ENCODE measurements at regions not wholly inside any gene's neighbourhood (a gene's known extent, or its start where the extent isn't known, plus 50 kb on each side); places are given as distances from the start of the nearest gene placed in this dataset.

GRCh38 chr10:70967591-70968587 lies 79.5 kb upstream of the PCBD1 start:
- TF ChIP-seq, protein P1, sequence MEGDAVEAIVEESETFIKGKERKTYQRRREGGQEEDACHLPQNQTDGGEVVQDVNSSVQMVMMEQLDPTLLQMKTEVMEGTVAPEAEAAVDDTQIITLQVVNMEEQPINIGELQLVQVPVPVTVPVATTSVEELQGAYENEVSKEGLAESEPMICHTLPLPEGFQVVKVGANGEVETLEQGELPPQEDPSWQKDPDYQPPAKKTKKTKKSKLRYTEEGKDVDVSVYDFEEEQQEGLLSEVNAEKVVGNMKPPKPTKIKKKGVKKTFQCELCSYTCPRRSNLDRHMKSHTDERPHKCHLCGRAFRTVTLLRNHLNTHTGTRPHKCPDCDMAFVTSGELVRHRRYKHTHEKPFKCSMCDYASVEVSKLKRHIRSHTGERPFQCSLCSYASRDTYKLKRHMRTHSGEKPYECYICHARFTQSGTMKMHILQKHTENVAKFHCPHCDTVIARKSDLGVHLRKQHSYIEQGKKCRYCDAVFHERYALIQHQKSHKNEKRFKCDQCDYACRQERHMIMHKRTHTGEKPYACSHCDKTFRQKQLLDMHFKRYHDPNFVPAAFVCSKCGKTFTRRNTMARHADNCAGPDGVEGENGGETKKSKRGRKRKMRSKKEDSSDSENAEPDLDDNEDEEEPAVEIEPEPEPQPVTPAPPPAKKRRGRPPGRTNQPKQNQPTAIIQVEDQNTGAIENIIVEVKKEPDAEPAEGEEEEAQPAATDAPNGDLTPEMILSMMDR (IDR thresholded peaks at IDR 0.05) = no peak
- no peak for TF ChIP-seq ZFX (IDR thresholded peaks at IDR 0.05; ENCODE audit: borderline replicate concordance)
- H3K27ac ChIP-seq = no peak overlapping the region

DNA sequence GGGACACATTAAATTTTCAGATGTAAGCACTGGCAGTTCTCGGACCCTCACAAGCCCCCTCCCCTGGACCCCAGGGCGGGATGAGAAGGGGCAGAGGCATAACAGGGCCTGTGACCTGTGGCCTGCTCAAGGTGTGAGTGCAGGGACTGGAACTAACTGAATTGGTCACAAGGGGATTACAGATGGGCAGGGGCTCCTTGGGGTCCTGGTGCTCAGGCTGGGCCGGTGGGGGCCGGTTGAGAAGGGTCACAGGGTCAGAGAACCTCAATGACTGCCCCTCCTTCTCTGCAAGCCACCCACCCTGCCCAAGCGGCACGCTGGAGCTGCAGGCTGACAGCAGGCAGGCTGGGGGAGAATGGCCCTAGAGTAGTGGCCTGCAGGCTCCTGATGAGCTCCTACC lies 80.8 kb upstream of the PCBD1 start:
- TF ChIP-seq, protein P1 (IDR thresholded peaks at IDR 0.05) = no peak
- no peak overlapping the region for H3K27ac ChIP-seq

DNA sequence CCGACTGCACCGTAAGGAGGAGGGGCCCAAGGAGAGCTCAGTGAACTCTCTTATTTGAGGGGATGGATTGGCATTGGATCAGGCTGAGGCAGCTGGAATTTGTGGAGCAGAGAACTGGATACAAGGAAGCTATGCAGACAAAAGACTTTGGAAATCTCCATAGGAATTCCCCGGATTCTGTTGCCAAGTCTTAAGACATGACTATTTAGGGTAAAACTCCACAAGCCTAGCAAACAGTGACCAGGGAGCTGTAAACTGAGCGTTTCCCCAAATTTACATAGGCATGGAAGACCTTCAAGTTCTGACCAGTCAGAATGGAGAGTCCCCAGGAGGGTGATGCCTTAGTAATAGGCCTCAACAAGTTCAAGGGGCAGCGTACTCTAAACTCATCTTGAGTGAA lies 82.5 kb upstream of the PCBD1 start:
- no peak overlapping the region for H3K27ac ChIP-seq
- TF ChIP-seq ZFX (IDR thresholded peaks at IDR 0.05; ENCODE audit: borderline replicate concordance) = no peak
- TF ChIP-seq, protein P1 (IDR thresholded peaks at IDR 0.05) = no peak

DNA sequence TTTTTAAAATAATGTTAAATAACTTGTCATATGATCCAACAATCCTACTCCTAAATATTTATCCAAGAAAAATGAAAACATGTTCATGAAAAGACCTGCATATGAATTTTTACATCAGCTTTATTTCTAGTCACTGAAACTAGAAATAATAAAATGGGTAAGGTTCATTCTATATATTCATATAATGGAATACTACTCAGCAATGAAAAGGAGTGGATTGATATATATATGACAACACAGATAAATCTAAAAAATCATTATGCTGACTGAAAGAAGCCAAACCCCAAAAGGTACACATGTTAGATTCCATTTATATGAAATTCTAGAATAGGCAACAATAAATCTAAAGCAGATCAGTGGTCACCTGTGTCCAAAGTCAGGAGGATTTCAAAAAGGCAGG lies 84.9 kb upstream of the PCBD1 start:
- TF ChIP-seq, protein P1 (IDR thresholded peaks at IDR 0.05) = no peak
- TF ChIP-seq ZFX (IDR thresholded peaks at IDR 0.05; ENCODE audit: borderline replicate concordance) = no peak
- no peak overlapping the region for H3K27ac ChIP-seq

GRCh38 chr10:70974351-70974901 lies 86.1 kb upstream of the PCBD1 start:
- no peak overlapping the region for H3K27ac ChIP-seq
- TF ChIP-seq, protein P1 (IDR thresholded peaks at IDR 0.05) = no peak
- no peak for TF ChIP-seq ZFX (IDR thresholded peaks at IDR 0.05; ENCODE audit: borderline replicate concordance)

DNA sequence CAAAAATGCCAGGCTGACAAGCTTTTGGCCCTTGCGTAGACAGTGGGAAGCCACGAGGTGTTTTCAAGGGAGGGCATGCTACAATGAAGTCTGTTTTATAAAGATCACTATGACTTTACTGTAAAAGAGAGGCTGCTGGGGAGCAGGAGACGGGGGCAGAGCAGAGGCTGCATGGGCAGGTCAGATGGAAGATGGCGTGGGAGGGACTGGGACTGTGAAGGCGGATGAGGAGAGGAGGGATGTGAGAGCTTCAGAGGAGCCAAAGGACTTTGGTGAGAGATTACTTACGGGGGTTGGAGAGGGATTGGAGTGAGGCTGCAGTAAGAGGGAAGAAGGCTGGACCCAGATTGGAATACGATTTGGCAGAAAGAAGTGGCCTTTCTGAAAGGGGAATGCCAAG lies 86.6 kb upstream of the PCBD1 start:
- H3K27ac ChIP-seq = no peak overlapping the region
- TF ChIP-seq ZFX (IDR thresholded peaks at IDR 0.05; ENCODE audit: borderline replicate concordance) = no peak
- TF ChIP-seq, protein P1 (IDR thresholded peaks at IDR 0.05) = no peak
